SK-N-SH (cell line): ENCODE measurements at regions not wholly inside any gene's neighbourhood (a gene's known extent, or its start where the extent isn't known, plus 50 kb on each side); places are given as distances from the start of the nearest gene placed in this dataset.

Experiments used
- CTCF ChIP-seq: fragments of 200-600 bp; sonication (generic); IDR thresholded peaks from 2 replicates; pipeline ENCODE4 v1.6.1; 2017; ENCODE audit warnings: antibody characterized with exemption, mild to moderate bottlenecking, moderate library complexity
- EP300 ChIP-seq, 2 experiments: IDR thresholded peaks; 2 replicates each; pipeline versions ENCODE4 v1.4.0 to v1.6.1; 2012; ENCODE audit warnings: borderline replicate concordance in 1 of 2, low read depth in 1 of 2, low read length in 1 of 2
- EZH2phosphoT487 ChIP-seq: fragments of 200-600 bp; sonication (generic); IDR thresholded peaks from 2 replicates; pipeline ENCODE4 v1.6.1; 2017; ENCODE audit warnings: low read depth, mixed run types, mild to moderate bottlenecking, antibody characterized with exemption, moderate library complexity, borderline replicate concordance
- POLR2AphosphoS5 ChIP-seq: IDR thresholded peaks from 2 replicates; pipeline ENCODE4 v1.6.1; 2012; ENCODE audit warnings: low read depth, low read length
- TAF1 ChIP-seq: IDR thresholded peaks from 2 replicates; pipeline ENCODE4 v1.6.1; 2012; ENCODE audit warnings: low read depth, mild to moderate bottlenecking, low read length, moderate library complexity, borderline replicate concordance

DNA sequence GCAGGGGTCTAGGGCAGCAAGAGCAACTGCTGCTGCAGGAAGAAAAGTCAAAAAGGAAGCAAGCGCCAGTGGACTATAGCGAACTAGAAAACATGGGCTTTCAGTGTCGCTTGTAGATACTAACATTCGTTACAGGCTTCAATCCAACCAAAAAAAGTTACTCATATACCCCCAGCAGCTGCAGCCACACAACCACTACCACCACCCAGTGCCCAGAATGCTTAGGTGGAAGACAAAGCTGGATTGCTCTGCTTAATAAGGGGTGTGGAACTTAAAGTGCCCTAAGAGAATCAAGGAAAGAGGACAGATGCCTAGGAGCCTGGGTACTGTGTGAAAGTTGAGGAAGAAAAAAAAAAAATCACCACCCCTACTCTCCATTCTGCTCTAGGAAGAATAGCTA is 203.6 kb downstream of the ELAVL2 start:
- TF ChIP-seq CTCF (no peak), EZH2phosphoT487 (no peak), EP300 (IDR thresholded peaks at IDR 0.05; ENCODE audit: borderline replicate concordance in 1 of 2, low read depth in 1 of 2, low read length in 1 of 2) (no peak), POLR2AphosphoS5 (no peak), TAF1 (no peak)
